GM21390 (cell line): ENCODE measurements at regions not wholly inside any gene's neighbourhood (a gene's known extent, or its start where the extent isn't known, plus 50 kb on each side); places are given as distances from the start of the nearest gene placed in this dataset.

Experiments
- ATAC-seq: cut with Tn5 transposase; IDR thresholded peaks from one replicate; pipeline ENCODE4 v1.9.1; 2021; ENCODE audit not compliant: unreplicated experiment

DNA sequence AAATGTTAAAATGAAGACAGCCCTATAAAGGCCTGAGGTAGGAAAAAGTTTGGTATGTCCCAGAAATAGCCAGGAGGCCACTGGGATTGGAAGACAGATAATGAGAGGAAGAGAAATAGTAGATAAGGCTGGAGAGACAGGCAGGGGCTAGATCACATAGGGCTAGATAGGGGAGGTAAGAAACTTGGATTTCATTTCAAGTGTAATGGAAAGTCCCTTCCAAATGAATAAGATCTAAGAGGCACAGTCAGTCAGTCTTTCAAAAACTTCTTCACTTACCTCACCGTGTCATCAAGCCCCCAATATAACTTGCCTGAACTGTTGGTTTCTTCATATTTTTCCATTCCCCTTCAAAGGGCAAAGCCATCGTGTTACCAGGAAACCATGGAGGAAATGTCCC lies 121.8 kb downstream of the SPCS3 start:
- ATAC-seq, result no peak

- ATAC-seq, result no peak
Observed at GRCh38 chr4:176443117-176443516, 123.4 kb downstream of the SPCS3 start.

GRCh38 chr4:176443646-176444409 lies 124.1 kb downstream of the SPCS3 start:
- ATAC-seq, result no peak

GRCh38 chr4:176444741-176445140 lies 125.0 kb downstream of the SPCS3 start:
- no peak for ATAC-seq

GRCh38 chr4:176448761-176449160 lies 129.0 kb downstream of the SPCS3 start:
- no peak for ATAC-seq

- ATAC-seq, result no peak
Observed at GRCh38 chr4:176451443-176451842, 131.7 kb downstream of the SPCS3 start.

DNA sequence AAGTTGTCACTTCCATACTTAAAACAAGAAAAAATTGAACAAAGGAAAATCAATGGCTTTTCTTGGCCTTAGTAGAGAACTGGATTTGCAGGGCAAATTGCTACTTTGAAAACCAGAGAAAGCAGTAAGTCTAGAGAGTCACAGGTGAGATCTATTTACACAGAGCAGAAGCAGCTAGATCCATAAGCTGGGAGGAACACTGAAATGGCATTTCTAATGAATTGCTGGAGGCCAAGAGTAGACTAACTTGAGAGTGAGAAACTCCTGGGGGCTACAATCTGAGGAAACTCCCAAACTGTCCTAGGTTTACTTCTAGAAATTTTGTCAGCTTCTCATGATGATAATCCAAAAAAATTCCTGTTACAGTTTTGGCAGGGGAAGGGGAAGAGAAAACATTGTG lies 133.3 kb downstream of the SPCS3 start:
- no peak for ATAC-seq

DNA sequence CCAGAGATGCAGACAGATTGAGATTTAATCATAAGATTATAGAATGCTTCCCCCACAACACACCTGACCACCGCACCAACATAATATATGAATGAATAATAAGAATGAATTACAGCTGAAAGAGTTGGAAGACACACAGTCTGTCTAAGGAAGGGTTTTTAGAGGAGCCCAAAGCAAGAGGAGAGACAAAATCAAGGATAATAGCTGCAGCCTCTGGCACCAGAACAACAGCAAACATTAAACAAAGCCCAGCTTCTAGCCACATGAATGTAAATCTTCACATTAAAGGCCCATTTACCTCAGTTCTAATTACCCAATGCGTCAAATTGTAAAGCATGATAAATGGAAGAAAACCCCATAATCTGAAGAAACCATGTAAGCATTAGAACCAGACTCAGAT lies 133.9 kb downstream of the SPCS3 start:
- ATAC-seq, result no peak

- ATAC-seq, result peak; percentile 100
Observed at GRCh38 chr4:176464748-176465147, 145.0 kb downstream of the SPCS3 start.

DNA sequence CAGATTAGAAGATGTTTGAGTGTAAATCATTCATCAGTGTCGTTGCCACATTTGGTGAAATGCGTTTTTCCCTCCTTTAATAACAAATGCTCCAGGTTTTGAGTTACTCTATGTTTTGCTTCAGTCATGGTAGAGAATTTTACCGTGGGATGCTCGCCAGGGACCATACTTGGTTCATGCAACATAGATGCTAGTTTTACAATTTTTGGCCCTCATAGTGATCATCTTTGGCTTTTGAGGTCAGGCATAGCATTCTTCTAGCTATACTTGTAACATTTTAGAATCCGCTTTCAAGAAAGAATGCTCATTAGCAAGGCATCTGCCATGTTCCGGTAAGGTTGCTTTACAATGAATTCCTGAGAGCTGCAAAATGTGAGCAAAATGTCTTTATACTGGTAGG lies 147.2 kb downstream of the SPCS3 start:
- no peak for ATAC-seq

DNA sequence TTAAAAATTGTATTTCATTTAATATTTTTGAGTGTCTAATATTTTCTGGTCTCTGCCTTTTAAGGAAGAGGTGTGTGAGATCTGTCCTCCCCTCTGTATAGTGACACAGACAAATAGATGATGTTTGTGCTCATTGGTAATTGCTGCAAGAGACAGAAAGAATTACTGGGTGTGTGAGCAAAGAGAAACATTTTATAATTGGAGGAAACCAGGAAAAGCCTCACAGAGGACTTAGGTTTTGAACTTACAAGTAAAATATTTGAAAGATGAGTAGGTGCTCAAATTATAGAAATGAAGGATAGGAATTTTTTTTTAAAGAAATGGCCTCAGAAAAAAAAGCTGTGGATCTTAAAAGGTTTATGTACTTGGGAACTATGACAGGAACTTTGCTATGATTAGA lies 149.8 kb downstream of the SPCS3 start:
- ATAC-seq, result no peak

DNA sequence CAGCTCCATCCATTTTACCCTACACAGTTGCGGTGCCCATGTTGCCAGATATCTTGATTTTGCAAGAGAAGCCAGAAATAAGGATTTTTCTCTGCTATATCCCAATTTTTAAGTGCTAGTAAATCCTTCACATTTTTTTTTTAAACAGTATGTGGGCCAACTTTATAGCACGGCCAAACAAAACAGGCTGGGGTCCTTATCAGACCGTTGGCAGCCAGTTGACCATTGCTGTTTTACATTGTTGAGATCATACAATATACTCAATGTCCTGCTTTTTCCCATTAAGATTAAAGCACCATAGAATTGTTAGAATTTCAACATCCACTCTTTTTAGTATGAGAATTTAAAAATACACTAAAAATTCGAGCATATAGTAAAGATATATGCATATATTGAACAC lies 150.9 kb downstream of the SPCS3 start:
- ATAC-seq, result no peak

DNA sequence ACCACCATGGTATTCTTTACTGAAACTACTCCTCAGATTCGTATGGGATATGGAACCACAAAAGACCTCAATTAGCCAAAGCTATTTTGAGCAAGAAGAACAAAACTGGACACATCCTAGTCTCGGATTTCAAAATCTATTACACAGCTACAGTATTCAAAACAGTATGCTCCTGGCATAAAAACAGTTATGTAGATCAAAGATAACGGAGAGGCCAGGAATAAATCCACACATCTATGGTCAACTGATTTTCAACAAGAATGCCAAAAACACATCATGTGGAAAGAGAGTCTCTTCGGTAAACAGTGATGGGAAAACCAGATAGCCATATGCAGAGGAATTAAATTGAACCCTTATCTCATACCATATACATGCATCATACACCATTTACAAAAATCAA lies 155.3 kb downstream of the SPCS3 start:
- no peak for ATAC-seq

DNA sequence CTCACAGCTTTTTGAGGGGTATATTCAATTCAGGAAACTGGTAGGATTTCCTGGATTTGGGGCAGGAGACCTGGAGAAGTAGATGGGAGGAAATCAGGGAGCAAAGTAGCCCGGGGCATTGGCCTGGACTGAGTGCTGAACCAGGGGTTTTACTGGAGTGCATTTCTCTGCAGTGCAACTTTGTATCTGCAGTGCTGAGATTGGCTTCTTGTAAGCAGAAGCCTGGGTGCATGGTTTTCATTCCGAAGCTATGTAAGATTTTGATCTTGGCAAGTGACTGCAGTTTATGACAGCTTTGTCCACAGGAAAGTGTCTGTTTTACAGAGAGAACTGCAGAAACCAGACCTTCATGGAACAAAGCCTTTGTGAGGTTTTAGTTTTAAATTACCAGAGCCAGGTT lies 158.3 kb downstream of the SPCS3 start:
- ATAC-seq, result no peak

GRCh38 chr4:176479767-176480166 lies 160.0 kb downstream of the SPCS3 start:
- peak; percentile 34 for ATAC-seq

DNA sequence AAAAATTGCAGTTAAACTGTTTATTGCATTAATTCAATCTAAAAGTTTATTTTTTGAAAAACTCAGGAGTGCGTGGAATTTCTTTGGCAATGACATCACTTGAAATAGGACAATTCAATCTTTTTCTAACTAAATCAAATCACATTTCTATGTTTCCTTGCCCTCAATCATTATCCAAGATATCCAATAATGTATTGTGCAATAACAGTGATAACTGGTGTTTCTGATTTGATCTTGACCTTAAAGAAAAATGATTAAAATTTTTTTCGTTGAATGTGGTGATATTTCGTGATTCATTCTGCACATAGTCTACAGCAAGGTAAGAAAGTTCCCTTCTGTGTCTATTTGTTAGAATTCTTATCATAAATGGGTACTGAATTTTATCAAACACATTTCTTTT lies 163.2 kb downstream of the SPCS3 start:
- ATAC-seq, result no peak

GRCh38 chr4:176484301-176484984 lies 164.7 kb downstream of the SPCS3 start:
- no peak for ATAC-seq

- no peak for ATAC-seq
Observed at GRCh38 chr4:176489001-176489400, 169.2 kb downstream of the SPCS3 start.

DNA sequence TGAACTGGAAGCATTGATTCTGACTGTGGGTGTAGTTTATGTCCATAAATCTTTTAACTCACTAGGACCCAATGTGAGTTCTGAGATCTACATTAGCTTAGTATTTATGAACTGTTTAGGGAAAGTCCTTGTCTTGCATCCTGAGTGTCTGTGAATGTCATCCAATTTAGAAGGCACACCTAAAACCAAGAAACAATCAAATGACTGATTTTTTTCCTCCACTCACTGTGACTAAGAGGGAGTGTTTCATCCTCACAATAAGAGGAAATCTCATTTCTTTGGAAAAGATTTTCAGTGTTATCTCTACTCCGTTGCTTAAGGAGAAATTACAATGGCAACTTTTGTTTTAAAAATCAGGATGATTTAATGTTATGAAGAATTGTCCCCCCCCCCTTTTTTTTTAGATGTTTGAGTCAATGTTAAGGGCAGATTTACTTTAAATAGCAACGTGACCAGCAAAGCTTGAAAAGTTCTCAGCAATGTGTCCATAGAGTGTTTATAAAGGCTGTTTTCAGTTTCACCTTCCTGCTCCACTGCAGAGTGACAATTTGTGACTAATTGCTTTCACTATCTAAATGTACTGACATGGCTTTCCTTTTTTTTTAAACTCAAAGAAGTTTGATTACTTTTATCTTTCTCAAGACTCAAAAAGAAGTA lies 173.0 kb downstream of the SPCS3 start:
- peak; percentile 100 for ATAC-seq

GRCh38 chr4:176498617-176499256 lies 179.0 kb downstream of the SPCS3 start:
- ATAC-seq, result no peak

DNA sequence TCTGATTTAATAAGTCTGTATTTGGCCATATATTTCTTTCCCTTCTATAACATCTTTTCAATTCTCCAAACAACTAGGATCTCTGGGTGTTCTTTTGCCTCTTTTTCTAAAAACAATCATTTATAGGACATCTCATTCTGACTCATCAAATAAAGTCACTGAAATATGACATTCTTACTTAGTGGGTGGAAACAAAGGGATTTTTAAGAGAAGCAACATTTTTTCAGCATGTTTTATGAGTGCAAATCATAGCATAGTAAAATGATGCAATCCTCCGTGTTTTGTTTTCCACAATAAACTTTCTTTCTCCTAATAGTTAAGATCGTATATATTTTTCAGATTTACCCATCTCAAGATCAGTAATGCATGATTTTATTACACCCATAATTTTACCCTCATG lies 179.8 kb downstream of the SPCS3 start:
- ATAC-seq, result no peak

- no peak for ATAC-seq
Observed at GRCh38 chr4:176500894-176501293, 181.1 kb downstream of the SPCS3 start.
